ENCODE measurements at regions not wholly inside any gene's neighbourhood (a gene's known extent, or its start where the extent isn't known, plus 50 kb on each side); places are given as distances from the start of the nearest gene placed in this dataset.

DNA sequence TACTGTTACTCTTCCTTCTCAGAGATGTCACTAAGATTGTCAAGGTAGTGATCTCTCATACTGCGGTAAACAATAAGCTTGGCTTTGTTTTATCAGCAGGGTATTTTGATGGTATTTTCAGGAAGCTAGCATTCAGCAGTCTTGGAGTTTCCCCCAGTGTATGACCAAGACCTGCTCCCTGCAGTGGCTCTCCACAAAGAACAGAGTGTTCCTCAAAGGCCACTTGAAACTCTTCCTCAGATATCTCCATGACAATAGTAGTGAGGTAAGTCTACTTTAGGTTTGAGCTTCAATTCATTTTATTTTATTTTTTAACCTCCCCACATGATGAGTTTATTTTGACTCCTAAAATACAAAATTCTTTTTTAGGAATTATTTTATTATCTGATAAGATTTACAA, 74.0 kb upstream of the G2E3 start:
- Histone ChIP-seq H3K27ac (ENCODE audit: control insufficient read depth, insufficient read depth) (no peak overlapping the region), H3K4me1 (ENCODE audit: control insufficient read depth, insufficient read depth, low read length) (no peaks in the 10 kb centered on the region), H4K20me1 (ENCODE audit: control insufficient read depth, insufficient read depth) (no peaks in the 10 kb centered on the region), H2AFZ (ENCODE audit: control insufficient read depth, low read depth, low read length) (no peak overlapping the region), H3K4me3 (no peak overlapping the region), H3K4me2 (ENCODE audit: control insufficient read depth, insufficient read depth) (no peak overlapping the region), H3K79me2 (ENCODE audit: control insufficient read depth, insufficient read depth, low read length) (no peaks in the 10 kb centered on the region), H3K9me3 (replicated peaks; ENCODE audit: control insufficient read depth, insufficient read depth, low read length) (no peaks in the 10 kb centered on the region), H3K27me3 (replicated peaks in 1 of 2; ENCODE audit: control insufficient read depth in 2 of 2, insufficient read depth in 2 of 2, low read length in 1 of 2) (no peaks in the 10 kb centered on the region), H3K36me3 (ENCODE audit: control insufficient read depth in 2 of 2, insufficient read depth in 2 of 2, low read length in 1 of 2) (no peaks in the 10 kb centered on the region), H3K9ac (ENCODE audit: control insufficient read depth, insufficient read depth, low read length) (no peak overlapping the region)
- ChIA-PET POLR2A (no interaction called here), RAD21 (ENCODE audit: unreplicated experiment) (no interaction called here), SMC1A (ENCODE audit: uncharacterized antibody, unreplicated experiment) (interaction anchor here (1.0 kb wide), 1 partner anchor 11 kb away, joined by 3 read pairs; no protein-coding TSS in a partner anchor), CTCF (no interaction called here)
- intact Hi-C loops (cut with micrococcal nuclease; ENCODE audit: unreplicated experiment) (no loop called here), in situ Hi-C loops (cut with MboI) (no loop called here)
- ATAC-seq (no peak), DNase-seq (ENCODE audit: low read depth, low spot score) (no peak), FAIRE-seq (no peak)
- BruUV-seq (replicated peaks), result no TSS peak
- WGBS (ENCODE audit: insufficient coverage, insufficient replicate concordance, low lambda C conversion rate, missing lambda C conversion rate), result 37% methylated on average over 1 of the region's 1 CpG
- TF ChIP-seq TARDBP (IDR thresholded peaks at IDR 0.05; ENCODE audit: borderline replicate concordance) (no peak), NBN (IDR thresholded peaks at IDR 0.05) (no peak)
- TF ChIP-seq, protein P1, sequence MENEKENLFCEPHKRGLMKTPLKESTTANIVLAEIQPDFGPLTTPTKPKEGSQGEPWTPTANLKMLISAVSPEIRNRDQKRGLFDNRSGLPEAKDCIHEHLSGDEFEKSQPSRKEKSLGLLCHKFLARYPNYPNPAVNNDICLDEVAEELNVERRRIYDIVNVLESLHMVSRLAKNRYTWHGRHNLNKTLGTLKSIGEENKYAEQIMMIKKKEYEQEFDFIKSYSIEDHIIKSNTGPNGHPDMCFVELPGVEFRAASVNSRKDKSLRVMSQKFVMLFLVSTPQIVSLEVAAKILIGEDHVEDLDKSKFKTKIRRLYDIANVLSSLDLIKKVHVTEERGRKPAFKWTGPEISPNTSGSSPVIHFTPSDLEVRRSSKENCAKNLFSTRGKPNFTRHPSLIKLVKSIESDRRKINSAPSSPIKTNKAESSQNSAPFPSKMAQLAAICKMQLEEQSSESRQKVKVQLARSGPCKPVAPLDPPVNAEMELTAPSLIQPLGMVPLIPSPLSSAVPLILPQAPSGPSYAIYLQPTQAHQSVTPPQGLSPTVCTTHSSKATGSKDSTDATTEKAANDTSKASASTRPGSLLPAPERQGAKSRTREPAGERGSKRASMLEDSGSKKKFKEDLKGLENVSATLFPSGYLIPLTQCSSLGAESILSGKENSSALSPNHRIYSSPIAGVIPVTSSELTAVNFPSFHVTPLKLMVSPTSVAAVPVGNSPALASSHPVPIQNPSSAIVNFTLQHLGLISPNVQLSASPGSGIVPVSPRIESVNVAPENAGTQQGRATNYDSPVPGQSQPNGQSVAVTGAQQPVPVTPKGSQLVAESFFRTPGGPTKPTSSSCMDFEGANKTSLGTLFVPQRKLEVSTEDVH (IDR thresholded peaks at IDR 0.05; ENCODE audit: low read depth, partially characterized antibody), result no peak

DNA sequence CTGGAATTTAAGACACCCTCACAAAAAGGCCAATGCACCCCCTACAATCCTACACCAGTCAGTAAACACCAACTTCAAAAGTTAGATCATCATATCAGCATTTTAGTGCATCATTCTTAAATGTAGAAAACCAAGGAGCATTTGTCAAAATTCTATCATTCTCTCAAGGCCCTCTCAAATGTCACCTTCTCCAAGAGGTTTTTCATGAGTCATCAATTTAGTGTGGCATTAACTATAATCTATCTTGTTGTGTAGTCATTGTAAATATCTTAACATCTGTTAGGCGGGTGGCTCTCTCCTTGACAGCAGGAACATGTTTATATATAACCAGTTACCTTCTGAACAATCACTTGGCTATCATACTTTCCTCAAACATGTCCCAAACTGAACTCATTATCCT, 62.1 kb upstream of the G2E3 start:
- TF ChIP-seq NRF1 (conservative IDR thresholded peaks at IDR 0.05; ENCODE audit: low read depth, low read length), result no peak
- TF ChIP-seq, protein P2, sequence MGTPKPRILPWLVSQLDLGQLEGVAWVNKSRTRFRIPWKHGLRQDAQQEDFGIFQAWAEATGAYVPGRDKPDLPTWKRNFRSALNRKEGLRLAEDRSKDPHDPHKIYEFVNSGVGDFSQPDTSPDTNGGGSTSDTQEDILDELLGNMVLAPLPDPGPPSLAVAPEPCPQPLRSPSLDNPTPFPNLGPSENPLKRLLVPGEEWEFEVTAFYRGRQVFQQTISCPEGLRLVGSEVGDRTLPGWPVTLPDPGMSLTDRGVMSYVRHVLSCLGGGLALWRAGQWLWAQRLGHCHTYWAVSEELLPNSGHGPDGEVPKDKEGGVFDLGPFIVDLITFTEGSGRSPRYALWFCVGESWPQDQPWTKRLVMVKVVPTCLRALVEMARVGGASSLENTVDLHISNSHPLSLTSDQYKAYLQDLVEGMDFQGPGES (IDR thresholded peaks at IDR 0.05), result no peak
- TF ChIP-seq, protein P3, sequence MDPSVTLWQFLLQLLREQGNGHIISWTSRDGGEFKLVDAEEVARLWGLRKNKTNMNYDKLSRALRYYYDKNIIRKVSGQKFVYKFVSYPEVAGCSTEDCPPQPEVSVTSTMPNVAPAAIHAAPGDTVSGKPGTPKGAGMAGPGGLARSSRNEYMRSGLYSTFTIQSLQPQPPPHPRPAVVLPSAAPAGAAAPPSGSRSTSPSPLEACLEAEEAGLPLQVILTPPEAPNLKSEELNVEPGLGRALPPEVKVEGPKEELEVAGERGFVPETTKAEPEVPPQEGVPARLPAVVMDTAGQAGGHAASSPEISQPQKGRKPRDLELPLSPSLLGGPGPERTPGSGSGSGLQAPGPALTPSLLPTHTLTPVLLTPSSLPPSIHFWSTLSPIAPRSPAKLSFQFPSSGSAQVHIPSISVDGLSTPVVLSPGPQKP (IDR thresholded peaks at IDR 0.05; ENCODE audit: low read depth, low read length), result no peak
- POLR2A ChIA-PET, result no interaction called here
- 0% methylated on average over 1 of the region's 1 CpG for WGBS (ENCODE audit: insufficient coverage, insufficient replicate concordance, low lambda C conversion rate, missing lambda C conversion rate)

More for the DNA sequence above, 62.1 kb upstream of the G2E3 start:
- H3K27ac ChIP-seq (ENCODE audit: control insufficient read depth, insufficient read depth), result no peak overlapping the region
- H3K4me1 ChIP-seq (ENCODE audit: control insufficient read depth, insufficient read depth, low read length), result no peaks in the 10 kb centered on the region
- H3K4me2 ChIP-seq (ENCODE audit: control insufficient read depth, insufficient read depth), result no peak overlapping the region
- H3K9me3 ChIP-seq (replicated peaks; ENCODE audit: control insufficient read depth, insufficient read depth, low read length), result no peaks in the 10 kb centered on the region
- intact Hi-C loops (cut with micrococcal nuclease; ENCODE audit: unreplicated experiment), result no loop called here
- no TSS peak for BruUV-seq (replicated peaks)
- H3K9ac ChIP-seq (ENCODE audit: control insufficient read depth, insufficient read depth, low read length), result no peak overlapping the region
- RAD21 ChIA-PET (ENCODE audit: unreplicated experiment), result no interaction called here
- DNase-seq (ENCODE audit: low read depth, low spot score) (no peak), FAIRE-seq (no peak), ATAC-seq (no peak)
- no peak overlapping the region for H3K4me3 ChIP-seq
- SMC1A ChIA-PET (ENCODE audit: uncharacterized antibody, unreplicated experiment), result no interaction called here
- in situ Hi-C loops (cut with MboI), result no loop called here
- CTCF ChIA-PET, result no interaction called here
- H3K36me3 ChIP-seq (ENCODE audit: control insufficient read depth in 2 of 2, insufficient read depth in 2 of 2, low read length in 1 of 2), result no peaks in the 10 kb centered on the region
- H3K27me3 ChIP-seq (replicated peaks in 1 of 2; ENCODE audit: control insufficient read depth in 2 of 2, insufficient read depth in 2 of 2, low read length in 1 of 2), result no peaks in the 10 kb centered on the region
- no peaks in the 10 kb centered on the region for H4K20me1 ChIP-seq (ENCODE audit: control insufficient read depth, insufficient read depth)
- no peak overlapping the region for H2AFZ ChIP-seq (ENCODE audit: control insufficient read depth, low read depth, low read length)
- H3K79me2 ChIP-seq (ENCODE audit: control insufficient read depth, insufficient read depth, low read length), result no peaks in the 10 kb centered on the region

Measured in GM12878 (cell line).